Karpas-422 (cell line): ENCODE measurements at regions not wholly inside any gene's neighbourhood (a gene's known extent, or its start where the extent isn't known, plus 50 kb on each side); places are given as distances from the start of the nearest gene placed in this dataset.

ENCODE experiments used
- DNase-seq: peaks from one replicate; pipeline ENCODE4 v3.0.0-alpha.2; 2015
- H2AFZ ChIP-seq: fragments of 200-600 bp; sonication (generic); 2 replicates; pipeline ENCODE4 v1.6.1; 2014; ENCODE audit warnings: antibody characterized with exemption, low read length, mixed read lengths
- H3K27ac ChIP-seq: fragments of 200-600 bp; sonication (generic); 2 replicates; pipeline ENCODE4 v1.5.1; 2014; ENCODE audit warnings: mild to moderate bottlenecking, low read length, moderate library complexity
- H3K27me3 ChIP-seq: fragments of 200-600 bp; sonication (generic); 2 replicates; pipeline ENCODE4 v1.6.1; 2014; ENCODE audit warnings: low read length, mixed read lengths
- H3K36me3 ChIP-seq: fragments of 200-600 bp; sonication (generic); 2 replicates; pipeline ENCODE4 v1.6.1; 2014; ENCODE audit warnings: low read length, mixed read lengths; ENCODE audit not compliant: insufficient read depth
- H3K4me1 ChIP-seq: fragments of 200-600 bp; sonication (generic); 2 replicates; pipeline ENCODE4 v1.6.1; 2014; ENCODE audit warnings: mild to moderate bottlenecking, low read length, mixed read lengths
- H3K4me2 ChIP-seq: fragments of 200-600 bp; sonication (generic); 2 replicates; pipeline ENCODE4 v1.6.1; 2014; ENCODE audit warnings: low read length, low read depth, mild to moderate bottlenecking; ENCODE audit not compliant: poor library complexity, severe bottlenecking
- H3K4me3 ChIP-seq: fragments of 200-600 bp; sonication (generic); 2 replicates; pipeline ENCODE4 v1.5.1; 2014; ENCODE audit warnings: mild to moderate bottlenecking, antibody characterized with exemption, low read length, mixed read lengths
- H3K79me2 ChIP-seq: fragments of 200-600 bp; sonication (generic); 2 replicates; pipeline ENCODE4 v1.6.1; 2014; ENCODE audit warnings: mild to moderate bottlenecking, low read length, mixed read lengths
- H3K9ac ChIP-seq: fragments of 200-600 bp; sonication (generic); 2 replicates; pipeline ENCODE4 v1.6.0; 2014; ENCODE audit warnings: low read length
- H3K9me2 ChIP-seq: fragments of 200-600 bp; sonication (generic), shearing (Covaris generic); replicated peaks from 2 replicates; pipeline ENCODE4 v1.6.0; 2014; ENCODE audit warnings: mild to moderate bottlenecking, low read length, moderate library complexity; ENCODE audit not compliant: insufficient read depth
- H3K9me3 ChIP-seq: fragments of 300-700, 200-600 bp; sonication (generic); 2 replicates; pipeline ENCODE4 v1.6.1; 2014; ENCODE audit warnings: low read length, mixed read lengths
- H4K20me1 ChIP-seq: fragments of 200-600 bp; sonication (generic); 2 replicates; pipeline ENCODE4 v1.6.1; 2014; ENCODE audit warnings: mild to moderate bottlenecking, antibody characterized with exemption, low read length, low read depth; ENCODE audit not compliant: insufficient read depth

GRCh38 chr9:11874414-11874813, 818.8 kb upstream of the TYRP1 start:
- H3K9me3 ChIP-seq = peaks cover 27% of the 10 kb centered on the region
- no peak overlapping the region for H2AFZ ChIP-seq
- H3K9me2 ChIP-seq = no peaks in the 10 kb centered on the region
- no peaks in the 10 kb centered on the region for H3K79me2 ChIP-seq
- H3K4me2 ChIP-seq = no peak overlapping the region
- no peaks in the 10 kb centered on the region for H4K20me1 ChIP-seq
- DNase-seq = no peak
- H3K4me3 ChIP-seq = no peak overlapping the region
- no peaks in the 10 kb centered on the region for H3K4me1 ChIP-seq
- H3K27ac ChIP-seq = no peak overlapping the region
- no peaks in the 10 kb centered on the region for H3K36me3 ChIP-seq
- no peaks in the 10 kb centered on the region for H3K27me3 ChIP-seq
- H3K9ac ChIP-seq = no peak overlapping the region

DNA sequence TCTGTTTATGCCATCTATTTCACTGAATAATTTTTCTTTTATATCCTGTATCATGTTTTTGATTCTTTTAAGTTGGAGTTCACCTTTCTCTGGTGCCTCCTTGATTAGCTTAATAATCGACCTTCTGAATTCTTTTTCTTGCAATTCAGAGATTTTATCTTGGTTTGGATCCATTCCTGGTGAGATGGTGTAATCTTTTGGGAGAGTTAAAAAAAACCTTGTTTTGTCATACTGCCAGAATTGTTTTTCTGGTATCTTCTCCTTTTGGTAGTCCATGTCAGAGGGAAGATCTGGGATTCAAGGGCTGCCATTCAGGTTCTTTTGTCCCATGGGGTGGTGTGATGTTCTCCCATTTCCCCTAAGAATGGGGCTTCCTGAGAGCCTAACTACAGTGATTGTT, 800.8 kb upstream of the TYRP1 start:
- Histone ChIP-seq H3K79me2 (no peaks in the 10 kb centered on the region), H3K27me3 (no peaks in the 10 kb centered on the region), H3K9me2 (no peaks in the 10 kb centered on the region), H3K36me3 (no peaks in the 10 kb centered on the region), H3K9me3 (peaks cover 27% of the 10 kb centered on the region), H4K20me1 (no peaks in the 10 kb centered on the region), H3K4me3 (no peak overlapping the region), H3K4me1 (no peaks in the 10 kb centered on the region), H2AFZ (no peak overlapping the region), H3K4me2 (no peak overlapping the region), H3K27ac (no peak overlapping the region), H3K9ac (no peak overlapping the region)
- DNase-seq = no peak

DNA sequence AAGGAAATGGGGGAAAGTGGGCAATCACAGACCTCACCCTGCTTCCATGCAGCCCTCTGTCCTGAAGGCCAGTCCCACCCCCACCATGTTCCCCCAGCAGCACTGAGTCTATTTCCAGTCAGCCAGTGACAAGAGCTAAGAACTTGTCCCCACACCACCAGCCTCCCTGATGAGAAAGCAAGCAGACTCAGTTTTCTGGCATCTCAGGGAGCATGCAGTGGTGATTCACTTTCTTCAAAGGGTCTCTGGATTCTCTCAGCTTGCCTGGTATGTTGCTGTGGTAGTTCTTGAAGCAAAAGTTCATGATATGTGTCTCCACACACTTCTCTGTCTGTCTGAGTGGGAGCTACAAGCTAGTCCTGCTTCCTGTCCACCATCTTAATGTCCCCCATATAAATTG, 799.9 kb upstream of the TYRP1 start:
- H3K27ac ChIP-seq = no peak overlapping the region
- no peak overlapping the region for H2AFZ ChIP-seq
- no peak overlapping the region for H3K4me3 ChIP-seq
- H3K9me3 ChIP-seq = peaks cover 27% of the 10 kb centered on the region
- no peak overlapping the region for H3K4me2 ChIP-seq
- H3K36me3 ChIP-seq = no peaks in the 10 kb centered on the region
- no peaks in the 10 kb centered on the region for H3K27me3 ChIP-seq
- H3K9me2 ChIP-seq = no peaks in the 10 kb centered on the region
- H3K4me1 ChIP-seq = no peaks in the 10 kb centered on the region
- H4K20me1 ChIP-seq = no peaks in the 10 kb centered on the region
- H3K79me2 ChIP-seq = no peaks in the 10 kb centered on the region
- no peak overlapping the region for H3K9ac ChIP-seq
- DNase-seq = no peak

DNA sequence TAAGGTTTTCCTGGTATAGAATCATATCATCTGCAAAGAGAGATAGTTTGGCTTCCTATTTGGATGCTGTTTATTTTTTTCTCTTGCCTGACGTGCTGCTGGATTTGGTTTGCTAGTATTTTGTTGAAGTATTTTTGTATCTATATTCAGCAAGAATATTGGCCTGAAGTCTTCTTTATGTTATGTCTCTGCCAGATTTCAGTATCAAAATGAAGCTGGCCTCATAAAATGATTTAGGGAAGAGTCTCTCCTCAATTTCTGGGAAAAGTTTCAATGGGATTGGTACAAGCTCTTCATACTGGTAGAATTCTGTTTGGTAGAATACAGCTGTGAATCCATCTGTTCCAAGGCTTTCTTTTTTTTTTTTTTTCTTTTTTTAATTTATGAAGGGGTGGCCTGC, 799.0 kb upstream of the TYRP1 start:
- Histone ChIP-seq H3K4me2 (no peak overlapping the region), H3K27me3 (no peaks in the 10 kb centered on the region), H3K79me2 (no peaks in the 10 kb centered on the region), H2AFZ (no peak overlapping the region), H3K9me2 (no peaks in the 10 kb centered on the region), H3K4me1 (no peaks in the 10 kb centered on the region), H4K20me1 (no peaks in the 10 kb centered on the region), H3K9me3 (peaks cover 27% of the 10 kb centered on the region), H3K36me3 (no peaks in the 10 kb centered on the region), H3K4me3 (no peak overlapping the region), H3K9ac (no peak overlapping the region), H3K27ac (no peak overlapping the region)
- DNase-seq = no peak

GRCh38 chr9:11902610-11903009, 790.6 kb upstream of the TYRP1 start:
- H2AFZ ChIP-seq = no peak overlapping the region
- no peak for DNase-seq
- no peaks in the 10 kb centered on the region for H3K9me2 ChIP-seq
- no peaks in the 10 kb centered on the region for H3K27me3 ChIP-seq
- H3K4me3 ChIP-seq = no peak overlapping the region
- H3K4me2 ChIP-seq = no peak overlapping the region
- H3K9me3 ChIP-seq = peaks cover 16% of the 10 kb centered on the region
- no peaks in the 10 kb centered on the region for H3K79me2 ChIP-seq
- H3K27ac ChIP-seq = no peak overlapping the region
- H3K4me1 ChIP-seq = no peaks in the 10 kb centered on the region
- no peak overlapping the region for H3K9ac ChIP-seq
- H4K20me1 ChIP-seq = no peaks in the 10 kb centered on the region
- no peaks in the 10 kb centered on the region for H3K36me3 ChIP-seq

DNA sequence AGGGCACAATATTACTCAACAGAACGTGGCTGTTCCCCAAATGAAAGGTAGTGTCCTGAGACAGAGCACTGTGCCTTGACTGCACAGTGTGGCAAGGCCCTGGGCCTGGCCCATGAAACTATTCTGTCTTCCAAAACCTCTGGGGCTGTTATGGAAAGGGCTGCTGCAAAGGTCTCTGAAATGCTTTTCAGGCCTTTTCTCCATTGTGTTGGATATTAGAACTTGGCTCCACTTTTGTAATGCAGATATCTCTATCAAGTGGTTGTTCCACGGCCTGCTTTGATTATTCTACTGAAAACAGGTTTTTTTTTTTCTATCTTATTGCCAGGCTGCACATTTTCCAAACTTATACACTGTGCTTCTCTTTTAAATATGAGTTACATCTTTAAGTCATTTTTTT, 777.5 kb upstream of the TYRP1 start:
- Histone ChIP-seq H3K79me2 (no peaks in the 10 kb centered on the region), H3K9ac (no peak overlapping the region), H4K20me1 (no peaks in the 10 kb centered on the region), H3K9me2 (no peaks in the 10 kb centered on the region), H3K36me3 (no peaks in the 10 kb centered on the region), H3K9me3 (peaks cover 45% of the 10 kb centered on the region), H3K4me1 (no peaks in the 10 kb centered on the region), H3K4me3 (no peak overlapping the region), H3K4me2 (no peak overlapping the region), H2AFZ (no peak overlapping the region), H3K27ac (no peak overlapping the region), H3K27me3 (no peaks in the 10 kb centered on the region)
- DNase-seq = no peak

GRCh38 chr9:11928871-11929321, 764.3 kb upstream of the TYRP1 start:
- no peaks in the 10 kb centered on the region for H3K27me3 ChIP-seq
- no peak overlapping the region for H3K27ac ChIP-seq
- H3K9me3 ChIP-seq = peaks cover 6% of the 10 kb centered on the region; the same call in 1 of the 2 replicates
- H3K4me2 ChIP-seq = no peak overlapping the region
- no peaks in the 10 kb centered on the region for H3K4me1 ChIP-seq
- H3K36me3 ChIP-seq = no peaks in the 10 kb centered on the region
- no peaks in the 10 kb centered on the region for H3K9me2 ChIP-seq
- no peak overlapping the region for H2AFZ ChIP-seq
- H4K20me1 ChIP-seq = no peaks in the 10 kb centered on the region
- no peak for DNase-seq
- no peak overlapping the region for H3K4me3 ChIP-seq
- no peaks in the 10 kb centered on the region for H3K79me2 ChIP-seq
- no peak overlapping the region for H3K9ac ChIP-seq

DNA sequence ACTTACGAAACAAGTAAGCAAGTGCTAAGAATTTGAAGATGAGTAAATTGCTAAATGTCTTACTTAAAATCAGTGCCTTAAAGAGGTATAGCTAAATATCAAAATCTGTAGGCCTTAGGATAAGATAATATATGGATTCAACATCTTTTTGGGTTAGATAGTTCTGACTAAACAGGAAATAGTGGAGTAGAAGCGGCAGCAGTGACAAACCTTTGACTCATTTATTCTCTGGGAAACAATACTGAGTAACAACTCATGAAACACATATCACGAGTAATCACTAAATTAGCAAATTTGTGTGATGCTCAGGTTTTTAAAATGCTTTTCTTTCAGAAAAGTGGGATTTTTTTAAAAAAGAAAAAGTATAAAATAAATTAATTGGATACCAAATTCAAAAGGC, 762.1 kb upstream of the TYRP1 start:
- no peak overlapping the region for H3K4me3 ChIP-seq
- no peak overlapping the region for H3K4me2 ChIP-seq
- no peaks in the 10 kb centered on the region for H3K4me1 ChIP-seq
- peaks cover 16% of the 10 kb centered on the region for H3K9me3 ChIP-seq
- H3K27ac ChIP-seq = no peak overlapping the region
- no peaks in the 10 kb centered on the region for H4K20me1 ChIP-seq
- no peak overlapping the region for H3K9ac ChIP-seq
- H3K27me3 ChIP-seq = no peaks in the 10 kb centered on the region
- no peaks in the 10 kb centered on the region for H3K9me2 ChIP-seq
- no peaks in the 10 kb centered on the region for H3K36me3 ChIP-seq
- H3K79me2 ChIP-seq = no peaks in the 10 kb centered on the region
- no peak for DNase-seq
- H2AFZ ChIP-seq = no peak overlapping the region

DNA sequence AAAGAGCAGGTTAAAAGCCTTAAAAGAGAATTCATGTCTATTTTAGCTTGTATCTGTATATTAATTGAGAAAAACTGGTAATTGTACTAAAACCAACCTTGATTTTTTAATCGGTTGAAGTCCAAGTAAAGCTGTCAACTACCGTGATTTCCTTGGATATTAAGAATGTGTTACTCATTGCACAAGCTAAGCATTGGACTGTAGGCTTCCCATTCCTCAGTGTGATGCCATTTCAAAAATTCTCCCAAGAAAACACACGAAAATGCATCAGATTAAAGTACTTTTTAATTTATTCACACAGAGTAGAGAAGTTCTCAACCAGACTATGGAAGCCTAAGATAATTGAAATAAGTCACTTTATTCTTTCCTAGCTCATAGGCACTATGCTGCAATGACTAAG, 761.4 kb upstream of the TYRP1 start:
- no peaks in the 10 kb centered on the region for H3K36me3 ChIP-seq
- H4K20me1 ChIP-seq = no peaks in the 10 kb centered on the region

More for the DNA sequence above, 761.4 kb upstream of the TYRP1 start:
- no peak for DNase-seq
- Histone ChIP-seq H3K79me2 (no peaks in the 10 kb centered on the region), H2AFZ (no peak overlapping the region), H3K4me2 (no peak overlapping the region), H3K9me2 (no peaks in the 10 kb centered on the region), H3K9me3 (peaks cover 17% of the 10 kb centered on the region), H3K27me3 (no peaks in the 10 kb centered on the region), H3K9ac (no peak overlapping the region), H3K4me3 (no peak overlapping the region), H3K4me1 (no peaks in the 10 kb centered on the region), H3K27ac (no peak overlapping the region)
